BE2C (cell line): ENCODE measurements at regions not wholly inside any gene's neighbourhood (a gene's known extent, or its start where the extent isn't known, plus 50 kb on each side); places are given as distances from the start of the nearest gene placed in this dataset.

ENCODE experiments used
- DNase-seq: peaks from one replicate; pipeline ENCODE4 v3.0.0-alpha.2; 2020
- H3K27me3 ChIP-seq: fragments of 250-450 bp; sonication (Bioruptor Pico); 2 replicates; pipeline ENCODE4 v1.5.1; 2020; ENCODE audit warnings: mild to moderate bottlenecking
- H3K36me3 ChIP-seq: fragments of 250-450 bp; sonication (Bioruptor Pico); 2 replicates; pipeline ENCODE4 v1.5.1; 2020; ENCODE audit warnings: mild to moderate bottlenecking
- H3K4me1 ChIP-seq: fragments of 250-450 bp; sonication (Bioruptor Pico); 2 replicates; pipeline ENCODE4 v1.5.1; 2020
- H3K4me3 ChIP-seq: 2 replicates; pipeline ENCODE4 v1.5.1; 2011; ENCODE audit warnings: low read depth, low read length
- H3K9me3 ChIP-seq: fragments of 250-450 bp; sonication (Bioruptor Pico); 2 replicates; pipeline ENCODE4 v1.5.1; 2020
- CTCF ChIP-seq: IDR thresholded peaks from 2 replicates; pipeline ENCODE4 v1.5.1; 2012; ENCODE audit warnings: mild to moderate bottlenecking, low read depth, low read length

- DNase-seq, result no peak
- Histone ChIP-seq H3K36me3 (no peaks in the 10 kb centered on the region), H3K27me3 (no peaks in the 10 kb centered on the region), H3K4me1 (peaks cover 15% of the 10 kb centered on the region), H3K9me3 (no peaks in the 10 kb centered on the region), H3K4me3 (no peak overlapping the region)
- TF ChIP-seq CTCF, result no peak
Measured at GRCh38 chrX:39577985-39578869, 519.5 kb downstream of the BCOR start.

GRCh38 chrX:39580043-39580442, 517.7 kb downstream of the BCOR start:
- DNase-seq, result no peak
- no peaks in the 10 kb centered on the region for H3K9me3 ChIP-seq
- H3K36me3 ChIP-seq, result no peaks in the 10 kb centered on the region
- no peaks in the 10 kb centered on the region for H3K27me3 ChIP-seq
- no peak overlapping the region for H3K4me3 ChIP-seq
- TF ChIP-seq CTCF, result no peak
- H3K4me1 ChIP-seq, result peaks cover 15% of the 10 kb centered on the region

- Histone ChIP-seq H3K4me3 (no peak overlapping the region), H3K27me3 (no peaks in the 10 kb centered on the region), H3K36me3 (no peaks in the 10 kb centered on the region), H3K9me3 (no peaks in the 10 kb centered on the region), H3K4me1 (peaks cover 9% of the 10 kb centered on the region)
- DNase-seq, result no peak
- TF ChIP-seq CTCF, result no peak
Measured at GRCh38 chrX:39581411-39581810, 516.3 kb downstream of the BCOR start.

GRCh38 chrX:39582091-39582490, 515.7 kb downstream of the BCOR start:
- no peaks in the 10 kb centered on the region for H3K9me3 ChIP-seq
- no peaks in the 10 kb centered on the region for H3K27me3 ChIP-seq
- no peak for DNase-seq

GRCh38 chrX:39582976-39583375, 514.8 kb downstream of the BCOR start:
- Histone ChIP-seq H3K36me3 (no peaks in the 10 kb centered on the region), H3K4me1 (peaks cover 8% of the 10 kb centered on the region; the same call in 1 of the 2 replicates), H3K9me3 (no peaks in the 10 kb centered on the region), H3K4me3 (no peak overlapping the region), H3K27me3 (no peaks in the 10 kb centered on the region)
- no peak for TF ChIP-seq CTCF
- no peak for DNase-seq

More at GRCh38 chrX:39582091-39582490, 515.7 kb downstream of the BCOR start:
- Histone ChIP-seq H3K4me3 (no peak overlapping the region), H3K36me3 (no peaks in the 10 kb centered on the region), H3K4me1 (peaks cover 7% of the 10 kb centered on the region)
- TF ChIP-seq CTCF, result no peak

GRCh38 chrX:39585808-39586207, 511.9 kb downstream of the BCOR start:
- H3K4me1 ChIP-seq, result peaks cover 8% of the 10 kb centered on the region; the same call in 1 of the 2 replicates
- no peaks in the 10 kb centered on the region for H3K9me3 ChIP-seq
- no peak for DNase-seq
- no peaks in the 10 kb centered on the region for H3K36me3 ChIP-seq
- no peak for TF ChIP-seq CTCF
- H3K27me3 ChIP-seq, result no peaks in the 10 kb centered on the region
- H3K4me3 ChIP-seq, result no peak overlapping the region
